GM21825 (cell line): ENCODE measurements at regions not wholly inside any gene's neighbourhood (a gene's known extent, or its start where the extent isn't known, plus 50 kb on each side); places are given as distances from the start of the nearest gene placed in this dataset.

Experiments
- ATAC-seq: cut with Tn5 transposase; IDR thresholded peaks from one replicate; pipeline ENCODE4 v1.9.1; 2021; ENCODE audit warnings: mild to moderate bottlenecking, moderate library complexity; ENCODE audit not compliant: unreplicated experiment

GRCh38 chr6:14722001-14722562, 523.8 kb upstream of the JARID2 start:
- no peak for ATAC-seq

GRCh38 chr6:14722704-14723103, 523.2 kb upstream of the JARID2 start:
- no peak for ATAC-seq

GRCh38 chr6:14723535-14724086, 522.3 kb upstream of the JARID2 start:
- ATAC-seq = no peak

- ATAC-seq = no peak
Measured at GRCh38 chr6:14724549-14724948, 521.3 kb upstream of the JARID2 start.

GRCh38 chr6:14726816-14727493, 518.9 kb upstream of the JARID2 start:
- ATAC-seq = no peak

- no peak for ATAC-seq
Measured at GRCh38 chr6:14727494-14728395, 518.1 kb upstream of the JARID2 start.

- no peak for ATAC-seq
Measured at GRCh38 chr6:14728396-14729024, 517.4 kb upstream of the JARID2 start.

- peak; percentile 46 for ATAC-seq
Measured at GRCh38 chr6:14729129-14729871, 516.6 kb upstream of the JARID2 start.

- ATAC-seq = no peak
Measured at GRCh38 chr6:14730654-14731053, 515.2 kb upstream of the JARID2 start.

- no peak for ATAC-seq
Measured at GRCh38 chr6:14731611-14732010, 514.3 kb upstream of the JARID2 start.

- no peak for ATAC-seq
Measured at GRCh38 chr6:14732226-14732843, 513.5 kb upstream of the JARID2 start.

- ATAC-seq = no peak
Measured at GRCh38 chr6:14732844-14733757, 512.8 kb upstream of the JARID2 start.

GRCh38 chr6:14734052-14734415, 511.8 kb upstream of the JARID2 start:
- no peak for ATAC-seq

GRCh38 chr6:14734416-14735340, 511.2 kb upstream of the JARID2 start:
- peak; percentile 89 for ATAC-seq

- no peak for ATAC-seq
Measured at GRCh38 chr6:14735956-14736486, 509.8 kb upstream of the JARID2 start.

- no peak for ATAC-seq
Measured at GRCh38 chr6:14736554-14736953, 509.3 kb upstream of the JARID2 start.

GRCh38 chr6:14738497-14738896, 507.4 kb upstream of the JARID2 start:
- ATAC-seq = no peak

- ATAC-seq = no peak
Measured at GRCh38 chr6:14738933-14739332, 506.9 kb upstream of the JARID2 start.
